A549 (cell line): ENCODE measurements at regions not wholly inside any gene's neighbourhood (a gene's known extent, or its start where the extent isn't known, plus 50 kb on each side); places are given as distances from the start of the nearest gene placed in this dataset.

ENCODE experiments used
- ATAC-seq, 2 experiments: fragments of 200-7000 bp in 1 of 2; fragments of >200 bp in 1 of 2; cut with Nextera tagmentation in 1 of 2; cut with Tn5 transposase in 1 of 2; 3 replicates each; pipeline versions ENCODE4 v1.8.0 to v1.9.1; 2018 to 2020; ENCODE audit warnings: mild to moderate bottlenecking in 1 of 2, moderate library complexity in 1 of 2
- CTCF ChIA-PET: fragments of 300-600 bp; sonication (Branson Sonifier 250); formaldehyde crosslinking; extraction: SDS; loops from one replicate; lab custom pipeline; 2021; ENCODE audit warnings: antibody characterized with exemption, inconsistent platforms; lab: Yijun Ruan, JAX
- POLR2A ChIA-PET: fragments of 350-600 bp; formaldehyde crosslinking; extraction: SDS; loops from one replicate; lab custom pipeline; 2021; ENCODE audit warnings: antibody characterized with exemption, inconsistent platforms; lab: Yijun Ruan, JAX
- DNase-seq, 2 experiments: peaks; one replicate each; pipeline versions ENCODE4 v3.0.0 to v3.0.0-alpha.2; 2011 to 2016; ENCODE audit warnings: low read depth in 1 of 2, low spot score in 1 of 2
- FAIRE-seq: peaks from 2 replicates; lab custom pipeline; 2011; peaks lifted over from hg19 to GRCh38; lab: Jason Lieb, UNC
- H3K27ac ChIP-seq, 2 experiments: fragments of >200 bp; sonication (Bioruptor Twin); formaldehyde crosslinking; 3 replicates each; pipeline ENCODE4 v1.5.1; 2016 to 2017
- H3K4me1 ChIP-seq: fragments of >200 bp; sonication (Bioruptor Twin); formaldehyde crosslinking; 3 replicates; pipeline ENCODE4 v1.6.1; 2016
- H3K4me2 ChIP-seq: fragments of >200 bp; sonication (Bioruptor Twin); formaldehyde crosslinking; 3 replicates; pipeline ENCODE4 v1.6.1; 2016
- H3K4me3 ChIP-seq: fragments of >200 bp; sonication (Bioruptor Twin); formaldehyde crosslinking; 3 replicates; pipeline ENCODE4 v1.5.1; 2016
- H3K9me3 ChIP-seq: fragments of >200 bp; sonication (Bioruptor Twin); formaldehyde crosslinking; 3 replicates; pipeline ENCODE4 v1.6.1; 2016
- BCL3 ChIP-seq: fragments of >200 bp; sonication (Bioruptor Twin); formaldehyde crosslinking; IDR thresholded peaks from 3 replicates; pipeline ENCODE4 v1.6.1; 2016
- CBX8 ChIP-seq: fragments of 200-600 bp; sonication (generic); IDR thresholded peaks from 2 replicates; pipeline ENCODE4 v1.6.1; 2016
- CHD2 ChIP-seq: fragments of 150-350 bp; IDR thresholded peaks from 2 replicates; pipeline ENCODE4 v1.6.1; 2014; ENCODE audit warnings: low read length; ENCODE audit not compliant: partially characterized antibody
- E2F6 ChIP-seq: IDR thresholded peaks from 2 replicates; pipeline ENCODE4 v1.6.1; 2012; ENCODE audit warnings: low read depth, borderline replicate concordance
- EHF ChIP-seq: fragments of 250-450 bp; sonication (Bioruptor Pico); IDR thresholded peaks from 2 replicates; pipeline ENCODE4 v1.5.0; 2020; ENCODE audit warnings: mild to moderate bottlenecking
- ELK1 ChIP-seq: fragments of 150-350 bp; IDR thresholded peaks from 2 replicates; pipeline ENCODE4 v1.6.1; 2014; ENCODE audit warnings: low read depth, mild to moderate bottlenecking, low read length
- EP300 ChIP-seq, 2 experiments: fragments of >200 bp; sonication (Bioruptor Twin); formaldehyde crosslinking; IDR thresholded peaks; 2 replicates in 1 of 2; 3 replicates in 1 of 2; pipeline ENCODE4 v1.6.1; 2016 to 2017
- FOSB ChIP-seq: fragments of 250-450 bp; sonication (Bioruptor Pico); IDR thresholded peaks from 2 replicates; pipeline ENCODE4 v1.5.0; 2020; ENCODE audit warnings: mild to moderate bottlenecking, moderate library complexity
- GATA3 ChIP-seq: IDR thresholded peaks from 2 replicates; pipeline ENCODE4 v1.6.1; 2012; ENCODE audit warnings: borderline replicate concordance
- HEYL ChIP-seq: fragments of 250-450 bp; sonication (Bioruptor Pico); IDR thresholded peaks from 2 replicates; pipeline ENCODE4 v1.8.0; 2021; ENCODE audit warnings: mild to moderate bottlenecking, moderate library complexity
- HOXA7 ChIP-seq: fragments of 250-450 bp; sonication (Bioruptor Pico); IDR thresholded peaks from 2 replicates; pipeline ENCODE4 v1.5.0; 2020; ENCODE audit warnings: mild to moderate bottlenecking, moderate library complexity
- HOXB5 ChIP-seq: fragments of 250-450 bp; sonication (Bioruptor Pico); IDR thresholded peaks from 2 replicates; pipeline ENCODE4 v1.5.0; 2020; ENCODE audit warnings: mild to moderate bottlenecking, moderate library complexity
- KDM1A ChIP-seq: fragments of 200-600 bp; sonication (generic); IDR thresholded peaks from 2 replicates; pipeline ENCODE4 v1.6.1; 2016; ENCODE audit warnings: low read depth, mild to moderate bottlenecking
- MAFK ChIP-seq: fragments of 450-650 bp; IDR thresholded peaks from 2 replicates; pipeline ENCODE4 v1.6.1; 2014; ENCODE audit not compliant: partially characterized antibody
- MAZ ChIP-seq: fragments of 150-350 bp; IDR thresholded peaks from 2 replicates; pipeline ENCODE4 v1.6.1; 2014; ENCODE audit warnings: antibody characterized with exemption, low read depth, low read length, borderline replicate concordance
- MYC ChIP-seq: IDR thresholded peaks from 2 replicates; pipeline ENCODE4 v1.6.1; 2012; ENCODE audit warnings: mild to moderate bottlenecking, inconsistent platforms, low read length, improper control_type of control experiment, borderline replicate concordance
- NR3C1 ChIP-seq: fragments of >200 bp; sonication (Bioruptor Twin); formaldehyde crosslinking; IDR thresholded peaks from 3 replicates; pipeline ENCODE4 v1.6.1; 2017
- POLR2A ChIP-seq: IDR thresholded peaks from 2 replicates; pipeline ENCODE4 v1.6.1; 2012; ENCODE audit warnings: mild to moderate bottlenecking, low read length
- POLR2AphosphoS2 ChIP-seq: conservative IDR thresholded peaks from 2 replicates; pipeline ENCODE4 v1.6.1; 2012; ENCODE audit warnings: low read length, improper control_type of control experiment, inconsistent platforms
- RARB ChIP-seq: fragments of 250-450 bp; sonication (Bioruptor Pico); IDR thresholded peaks from 2 replicates; pipeline ENCODE4 v1.8.0; 2021; ENCODE audit warnings: mild to moderate bottlenecking, moderate library complexity
- RFX5 ChIP-seq: fragments of 450-650 bp; IDR thresholded peaks from 2 replicates; pipeline ENCODE4 v1.7.1; 2014; ENCODE audit warnings: antibody characterized with exemption, mild to moderate bottlenecking, moderate library complexity
- SMC3 ChIP-seq: fragments of >200 bp; sonication (Bioruptor Twin); formaldehyde crosslinking; IDR thresholded peaks from 3 replicates; pipeline ENCODE4 v1.6.1; 2018; ENCODE audit warnings: inconsistent platforms
- TP53 ChIP-seq: fragments of 250-450 bp; sonication (Bioruptor Pico); IDR thresholded peaks from 2 replicates; pipeline ENCODE4 v1.5.0; 2021; ENCODE audit warnings: mild to moderate bottlenecking, moderate library complexity
- ZSCAN20 ChIP-seq: fragments of 250-450 bp; sonication (Bioruptor Pico); IDR thresholded peaks from 2 replicates; pipeline ENCODE4 v1.8.0; 2022; ENCODE audit warnings: mild to moderate bottlenecking, moderate library complexity
- WGBS: methylation state at CpG from one replicate; pipeline ENCODE4 v1.1.6; 2017; ENCODE audit errors: missing lambda C conversion rate; 5-methylcytosine and 5-hydroxymethylcytosine counted together
- TF ChIP-seq, protein P1 (sequence below): fragments of 200-600 bp; sonication (generic); IDR thresholded peaks from 2 replicates; pipeline ENCODE4 v1.6.1; 2016; ENCODE audit warnings: antibody characterized with exemption, mild to moderate bottlenecking, moderate library complexity
- TF ChIP-seq, protein P2 (sequence below): IDR thresholded peaks from 2 replicates; pipeline ENCODE4 v1.6.1; 2012
- TF ChIP-seq, protein P3 (sequence below): fragments of >200 bp; sonication (Bioruptor Twin); formaldehyde crosslinking; IDR thresholded peaks from 3 replicates; pipeline ENCODE4 v1.5.1; 2016

GRCh38 chr12:74752215-74752614 is 214.6 kb downstream of the ATXN7L3B start:
- Histone ChIP-seq H3K27ac (no peak overlapping the region), H3K4me1 (no peaks in the 10 kb centered on the region), H3K4me2 (no peak overlapping the region), H3K9me3 (no peaks in the 10 kb centered on the region), H3K4me3 (no peak overlapping the region)
- TF ChIP-seq NR3C1, result no peak
- no peak for TF ChIP-seq BCL3
- DNase-seq (no peak), ATAC-seq (no peak), FAIRE-seq (no peak)
- POLR2A ChIA-PET, result no interaction called here
- 66% methylated on average over 3 of the region's 3 CpGs for WGBS
- CTCF ChIA-PET, result interaction anchor here (0.5 kb wide), 1 partner anchor 650 kb away, joined by 3 read pairs; no protein-coding TSS in a partner anchor

DNA sequence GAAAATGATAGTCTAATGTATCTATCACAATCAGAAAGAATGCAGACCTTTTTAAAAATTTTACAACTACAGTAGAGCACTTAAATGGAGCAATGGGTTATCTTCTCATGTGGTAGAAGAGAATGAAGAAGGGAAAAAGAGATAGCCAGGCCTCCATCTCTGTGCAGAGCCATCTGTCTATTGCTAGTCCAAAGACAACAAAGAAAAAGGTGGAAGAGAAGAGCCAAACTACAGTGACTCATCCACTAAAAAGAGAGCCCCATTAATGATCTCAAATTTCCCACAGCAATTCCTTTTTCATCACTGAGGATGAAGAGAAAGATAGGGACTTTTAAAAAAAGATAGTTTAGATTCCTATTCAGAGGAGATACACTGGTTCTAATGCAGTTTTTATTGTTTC is 232.9 kb downstream of the ATXN7L3B start:
- H3K4me2 ChIP-seq, result no peak overlapping the region
- POLR2A ChIA-PET, result no interaction called here
- H3K27ac ChIP-seq, result no peak overlapping the region
- no peaks in the 10 kb centered on the region for H3K4me1 ChIP-seq
- no peak for ATAC-seq
- TF ChIP-seq BCL3, result no peak
- no peak for TF ChIP-seq HOXA7 (CRISPR knock-in tag)
- no peak for TF ChIP-seq EP300 (IDR thresholded peaks at IDR 0.05)
- TF ChIP-seq GATA3, result no peak
- TF ChIP-seq POLR2A, result no peak
- no peak for TF ChIP-seq TP53
- no peak for TF ChIP-seq ELK1
- no peak for TF ChIP-seq ZSCAN20
- no peak for TF ChIP-seq MAZ
- no peak for TF ChIP-seq POLR2AphosphoS2
- no peak for TF ChIP-seq CBX8
- TF ChIP-seq RFX5, result no peak
- TF ChIP-seq HOXB5 (CRISPR knock-in tag), result no peak
- no peak for TF ChIP-seq KDM1A
- TF ChIP-seq E2F6, result no peak
- CTCF ChIA-PET, result no interaction called here
- peak; percentile 88 for FAIRE-seq
- no peak overlapping the region for H3K4me3 ChIP-seq
- no peak for DNase-seq
- no peaks in the 10 kb centered on the region for H3K9me3 ChIP-seq

DNA sequence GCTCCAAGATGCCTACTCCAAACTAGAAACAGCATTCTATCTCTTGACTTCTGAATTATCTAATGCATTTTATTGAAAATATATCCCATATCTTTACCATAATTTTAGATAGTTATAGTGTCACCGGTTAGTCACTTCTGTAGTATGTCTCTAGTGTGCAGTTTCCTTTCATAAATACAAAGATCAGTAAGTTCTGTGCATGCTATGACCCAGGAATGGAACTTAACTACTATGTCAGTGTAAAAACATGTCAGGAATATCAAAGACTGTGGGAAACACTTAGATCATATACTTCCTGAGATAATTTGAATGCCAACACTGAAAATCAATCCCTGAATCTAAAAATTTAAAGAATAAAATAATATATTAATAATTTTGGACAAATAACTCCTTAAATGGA is 237.6 kb downstream of the ATXN7L3B start:
- ATAC-seq (no peak), FAIRE-seq (no peak), DNase-seq (no peak)
- Histone ChIP-seq H3K4me3 (no peak overlapping the region), H3K4me1 (no peaks in the 10 kb centered on the region), H3K4me2 (no peak overlapping the region), H3K9me3 (no peaks in the 10 kb centered on the region), H3K27ac (no peak overlapping the region)
- ChIA-PET CTCF (no interaction called here), POLR2A (no interaction called here)
- WGBS, result 85% methylated on average over 1 of the region's 1 CpG
- TF ChIP-seq HEYL (no peak), RARB (no peak), TP53 (no peak), SMC3 (no peak), MYC (no peak), FOSB (CRISPR knock-in tag) (no peak), EHF (CRISPR knock-in tag) (no peak), CHD2 (no peak), MAFK (no peak)
- TF ChIP-seq, protein P1, sequence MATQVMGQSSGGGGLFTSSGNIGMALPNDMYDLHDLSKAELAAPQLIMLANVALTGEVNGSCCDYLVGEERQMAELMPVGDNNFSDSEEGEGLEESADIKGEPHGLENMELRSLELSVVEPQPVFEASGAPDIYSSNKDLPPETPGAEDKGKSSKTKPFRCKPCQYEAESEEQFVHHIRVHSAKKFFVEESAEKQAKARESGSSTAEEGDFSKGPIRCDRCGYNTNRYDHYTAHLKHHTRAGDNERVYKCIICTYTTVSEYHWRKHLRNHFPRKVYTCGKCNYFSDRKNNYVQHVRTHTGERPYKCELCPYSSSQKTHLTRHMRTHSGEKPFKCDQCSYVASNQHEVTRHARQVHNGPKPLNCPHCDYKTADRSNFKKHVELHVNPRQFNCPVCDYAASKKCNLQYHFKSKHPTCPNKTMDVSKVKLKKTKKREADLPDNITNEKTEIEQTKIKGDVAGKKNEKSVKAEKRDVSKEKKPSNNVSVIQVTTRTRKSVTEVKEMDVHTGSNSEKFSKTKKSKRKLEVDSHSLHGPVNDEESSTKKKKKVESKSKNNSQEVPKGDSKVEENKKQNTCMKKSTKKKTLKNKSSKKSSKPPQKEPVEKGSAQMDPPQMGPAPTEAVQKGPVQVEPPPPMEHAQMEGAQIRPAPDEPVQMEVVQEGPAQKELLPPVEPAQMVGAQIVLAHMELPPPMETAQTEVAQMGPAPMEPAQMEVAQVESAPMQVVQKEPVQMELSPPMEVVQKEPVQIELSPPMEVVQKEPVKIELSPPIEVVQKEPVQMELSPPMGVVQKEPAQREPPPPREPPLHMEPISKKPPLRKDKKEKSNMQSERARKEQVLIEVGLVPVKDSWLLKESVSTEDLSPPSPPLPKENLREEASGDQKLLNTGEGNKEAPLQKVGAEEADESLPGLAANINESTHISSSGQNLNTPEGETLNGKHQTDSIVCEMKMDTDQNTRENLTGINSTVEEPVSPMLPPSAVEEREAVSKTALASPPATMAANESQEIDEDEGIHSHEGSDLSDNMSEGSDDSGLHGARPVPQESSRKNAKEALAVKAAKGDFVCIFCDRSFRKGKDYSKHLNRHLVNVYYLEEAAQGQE, result no peak
- TF ChIP-seq, protein P2, sequence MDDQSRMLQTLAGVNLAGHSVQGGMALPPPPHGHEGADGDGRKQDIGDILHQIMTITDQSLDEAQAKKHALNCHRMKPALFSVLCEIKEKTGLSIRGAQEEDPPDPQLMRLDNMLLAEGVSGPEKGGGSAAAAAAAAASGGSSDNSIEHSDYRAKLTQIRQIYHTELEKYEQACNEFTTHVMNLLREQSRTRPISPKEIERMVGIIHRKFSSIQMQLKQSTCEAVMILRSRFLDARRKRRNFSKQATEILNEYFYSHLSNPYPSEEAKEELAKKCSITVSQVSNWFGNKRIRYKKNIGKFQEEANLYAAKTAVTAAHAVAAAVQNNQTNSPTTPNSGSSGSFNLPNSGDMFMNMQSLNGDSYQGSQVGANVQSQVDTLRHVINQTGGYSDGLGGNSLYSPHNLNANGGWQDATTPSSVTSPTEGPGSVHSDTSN, result no peak
- TF ChIP-seq, protein P3, sequence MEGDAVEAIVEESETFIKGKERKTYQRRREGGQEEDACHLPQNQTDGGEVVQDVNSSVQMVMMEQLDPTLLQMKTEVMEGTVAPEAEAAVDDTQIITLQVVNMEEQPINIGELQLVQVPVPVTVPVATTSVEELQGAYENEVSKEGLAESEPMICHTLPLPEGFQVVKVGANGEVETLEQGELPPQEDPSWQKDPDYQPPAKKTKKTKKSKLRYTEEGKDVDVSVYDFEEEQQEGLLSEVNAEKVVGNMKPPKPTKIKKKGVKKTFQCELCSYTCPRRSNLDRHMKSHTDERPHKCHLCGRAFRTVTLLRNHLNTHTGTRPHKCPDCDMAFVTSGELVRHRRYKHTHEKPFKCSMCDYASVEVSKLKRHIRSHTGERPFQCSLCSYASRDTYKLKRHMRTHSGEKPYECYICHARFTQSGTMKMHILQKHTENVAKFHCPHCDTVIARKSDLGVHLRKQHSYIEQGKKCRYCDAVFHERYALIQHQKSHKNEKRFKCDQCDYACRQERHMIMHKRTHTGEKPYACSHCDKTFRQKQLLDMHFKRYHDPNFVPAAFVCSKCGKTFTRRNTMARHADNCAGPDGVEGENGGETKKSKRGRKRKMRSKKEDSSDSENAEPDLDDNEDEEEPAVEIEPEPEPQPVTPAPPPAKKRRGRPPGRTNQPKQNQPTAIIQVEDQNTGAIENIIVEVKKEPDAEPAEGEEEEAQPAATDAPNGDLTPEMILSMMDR, result no peak
